ENCODE measurements at regions not wholly inside any gene's neighbourhood (a gene's known extent, or its start where the extent isn't known, plus 50 kb on each side); places are given as distances from the start of the nearest gene placed in this dataset.

DNA sequence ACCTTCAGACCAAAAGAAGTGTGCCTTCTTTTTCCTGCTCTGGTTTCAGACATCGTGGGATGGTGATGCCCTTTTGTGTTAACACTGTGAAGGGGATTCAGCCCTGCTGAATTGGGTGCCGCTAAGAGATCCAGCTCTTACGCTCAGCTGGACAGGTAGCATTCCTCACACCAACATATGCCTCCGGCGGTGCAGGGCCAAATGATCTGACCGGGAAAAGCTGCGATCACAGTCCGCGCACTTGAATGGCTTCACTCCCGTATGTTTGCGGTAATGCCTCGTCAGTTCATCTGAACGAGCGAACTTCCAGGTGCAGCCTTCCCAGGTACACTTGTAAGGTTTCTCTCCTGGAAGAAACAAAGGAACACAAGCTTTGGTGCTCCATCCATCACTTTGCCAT is 438.9 kb downstream of the KLF12 start:
- DNase-seq = no peak

DNA sequence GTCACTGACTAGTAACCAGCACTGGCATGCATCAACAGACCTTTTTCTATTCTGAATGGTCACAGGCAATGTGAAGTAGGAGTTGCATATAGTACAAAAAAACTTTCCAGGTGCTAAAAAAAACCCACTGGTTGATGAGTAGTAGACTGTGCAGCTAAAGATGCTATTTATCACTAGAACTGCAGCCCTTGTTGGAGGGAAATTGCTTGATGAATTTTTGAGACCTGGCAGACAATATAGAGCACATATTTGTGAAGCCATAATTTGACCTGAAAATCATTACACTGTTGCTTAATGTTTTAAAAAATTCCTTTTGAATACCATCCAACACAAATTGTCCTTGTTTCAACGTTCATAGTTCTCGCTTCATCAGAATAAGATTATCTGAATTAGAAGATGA is 441.0 kb downstream of the KLF12 start:
- DNase-seq = no peak

GRCh38 chr13:73691891-73692290 is 442.3 kb downstream of the KLF12 start:
- DNase-seq = no peak

- no peak for DNase-seq
Measured at GRCh38 chr13:73687929-73688328, 446.3 kb downstream of the KLF12 start.

- DNase-seq = no peak
Measured at GRCh38 chr13:73687087-73687486, 447.1 kb downstream of the KLF12 start.

- DNase-seq = no peak
Measured at GRCh38 chr13:73684750-73685149, 449.5 kb downstream of the KLF12 start.

DNA sequence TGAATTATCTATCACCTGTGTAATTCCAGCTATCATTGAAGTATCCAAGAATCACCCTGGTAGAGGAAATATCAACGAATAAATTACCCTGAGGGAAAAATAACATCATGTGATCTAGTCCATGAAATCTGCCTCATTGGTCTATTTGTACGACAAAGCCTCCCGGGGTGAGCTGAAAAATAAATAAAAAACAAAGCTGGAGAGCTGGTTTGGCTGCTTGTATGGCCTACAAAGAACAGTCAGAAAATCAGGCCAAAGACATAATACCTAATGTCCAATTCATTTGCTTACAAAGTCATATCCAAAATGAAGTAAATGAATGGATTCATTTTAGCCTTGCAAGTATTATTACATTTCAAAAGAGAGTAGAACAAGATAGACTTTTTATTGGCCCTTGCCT is 449.9 kb downstream of the KLF12 start:
- DNase-seq = peak; percentile 77

DNA sequence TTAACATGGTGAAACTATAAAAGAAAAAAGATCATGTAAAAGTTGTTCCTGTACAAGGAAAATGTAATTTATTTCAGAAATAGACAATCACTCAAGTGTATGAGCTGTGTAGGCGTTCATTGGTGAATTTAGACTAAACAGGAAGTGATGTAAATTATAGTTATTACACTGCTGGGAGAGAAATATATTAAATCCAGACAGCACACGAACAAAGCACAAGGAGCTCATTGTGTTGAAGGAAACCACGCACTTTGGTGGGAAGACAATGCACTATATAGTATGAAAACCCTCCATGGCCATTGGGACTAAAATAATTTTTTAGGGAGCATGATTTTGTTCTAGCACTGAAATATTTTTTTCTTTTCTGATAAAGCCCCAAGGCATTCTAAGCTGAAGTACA is 450.5 kb downstream of the KLF12 start:
- no peak for DNase-seq

GRCh38 chr13:73681779-73682178 is 452.4 kb downstream of the KLF12 start:
- no peak for DNase-seq

- DNase-seq = no peak
Measured at GRCh38 chr13:73681015-73681414, 453.2 kb downstream of the KLF12 start.

- DNase-seq = peak; percentile 70
Measured at GRCh38 chr13:73677048-73677601, 457.1 kb downstream of the KLF12 start.

GRCh38 chr13:73676550-73677047 is 457.6 kb downstream of the KLF12 start:
- DNase-seq = no peak

DNA sequence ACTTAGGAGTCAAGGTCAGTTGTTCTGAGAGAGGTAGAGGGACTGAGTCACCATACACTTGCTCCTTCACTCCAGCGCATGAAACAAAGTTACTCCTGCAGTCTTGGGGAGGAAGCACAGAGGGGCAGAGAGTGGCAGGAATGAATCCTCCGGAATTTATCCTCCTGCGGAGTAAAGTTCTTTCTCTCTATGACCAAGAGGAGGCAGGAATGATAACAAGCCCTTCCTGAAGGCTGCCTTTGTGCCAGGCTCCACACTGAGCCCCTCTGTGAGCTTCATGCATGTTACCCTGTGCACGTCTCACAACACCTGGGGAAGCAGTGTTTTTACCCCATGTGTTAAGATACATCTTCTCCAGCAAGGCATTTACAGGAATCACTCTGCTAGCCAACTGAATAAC is 458.4 kb downstream of the KLF12 start:
- no peak for DNase-seq

DNA sequence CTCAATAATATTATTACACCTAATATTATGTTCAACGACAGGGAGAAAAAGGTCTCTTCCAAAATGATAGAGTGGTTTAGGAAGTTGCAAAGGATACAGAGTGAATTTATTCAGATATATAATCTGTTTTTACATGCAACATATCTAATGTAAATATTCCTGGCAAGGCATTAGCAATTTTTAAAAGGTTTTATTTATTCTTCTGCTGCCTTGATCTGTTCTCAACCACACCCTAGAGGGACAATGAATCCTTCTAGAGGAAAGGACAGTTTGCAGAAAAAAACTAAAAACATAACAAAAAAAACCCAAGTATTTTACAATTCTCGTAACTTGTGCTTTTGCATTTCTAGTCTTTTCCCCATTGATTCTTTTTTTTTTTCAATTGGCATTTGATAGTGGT is 459.6 kb downstream of the KLF12 start:
- DNase-seq = no peak

DNA sequence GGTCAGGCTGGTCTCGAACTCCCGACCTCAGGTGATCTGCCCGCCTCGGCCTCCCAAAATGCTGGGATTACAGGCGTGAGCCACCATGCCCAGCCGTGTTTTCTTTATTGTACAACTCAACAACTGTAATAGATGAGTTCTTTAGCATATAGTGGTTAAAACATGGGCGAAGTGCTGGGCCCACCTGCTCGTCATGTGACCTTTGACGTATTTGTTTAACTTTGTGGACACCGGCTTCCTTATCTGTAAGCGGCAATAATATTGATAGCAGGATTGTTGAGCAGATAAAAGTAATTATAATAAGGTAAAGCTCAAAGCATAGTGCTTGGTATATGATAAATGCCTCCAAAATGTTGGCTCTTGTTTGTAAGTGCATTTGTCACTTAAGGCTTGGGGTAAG is 460.3 kb downstream of the KLF12 start:
- DNase-seq = no peak

- DNase-seq = peak; percentile 51
Measured at GRCh38 chr13:73672492-73672891, 461.7 kb downstream of the KLF12 start.

GRCh38 chr13:73671732-73672131 is 462.5 kb downstream of the KLF12 start:
- no peak for DNase-seq

- no peak for DNase-seq
Measured at GRCh38 chr13:73671011-73671410, 463.2 kb downstream of the KLF12 start.

- DNase-seq = no peak
Measured at GRCh38 chr13:73667756-73668155, 466.4 kb downstream of the KLF12 start.

- DNase-seq = no peak
Measured at GRCh38 chr13:73665261-73665660, 468.9 kb downstream of the KLF12 start.

- no peak for DNase-seq
Measured at GRCh38 chr13:73664851-73665250, 469.4 kb downstream of the KLF12 start.

- DNase-seq = no peak
Measured at GRCh38 chr13:73662833-73663232, 471.4 kb downstream of the KLF12 start.

DNA sequence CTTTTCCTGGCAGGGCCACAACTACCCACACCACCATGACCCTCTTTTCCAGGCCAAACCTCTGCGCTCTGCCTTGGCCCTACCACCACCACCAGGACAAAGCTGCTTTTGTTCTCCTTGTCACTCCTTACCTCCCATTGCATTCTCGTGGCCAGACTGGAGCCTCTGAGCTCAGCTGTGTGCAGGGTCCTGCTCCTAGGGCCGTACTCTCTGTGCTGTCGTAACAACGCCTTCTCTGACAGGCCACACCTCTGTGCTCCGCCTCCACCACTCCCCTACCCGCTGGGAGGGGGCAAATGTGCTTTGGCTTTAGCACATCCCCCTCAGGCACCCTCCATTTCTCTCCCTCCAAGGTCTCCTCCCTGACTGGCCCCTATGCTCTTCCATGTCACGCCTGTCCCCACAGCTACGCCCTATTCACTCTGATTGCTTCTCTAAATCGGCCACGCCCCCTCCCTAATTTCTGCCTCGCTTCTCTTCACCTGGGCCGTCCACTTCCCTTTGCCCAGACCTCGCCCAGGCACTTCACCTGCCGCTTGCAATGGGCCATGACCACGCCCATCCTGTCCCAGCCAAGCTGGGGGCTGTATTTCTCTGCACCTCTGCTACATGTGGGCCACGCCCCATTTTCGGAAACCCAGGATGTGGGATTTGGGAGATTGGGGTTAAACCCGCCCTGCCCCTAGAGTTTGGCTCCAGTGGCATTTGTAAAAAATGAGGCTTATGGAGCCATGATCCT is 472.3 kb downstream of the KLF12 start:
- no peak for DNase-seq

- no peak for DNase-seq
Measured at GRCh38 chr13:73661066-73661465, 473.1 kb downstream of the KLF12 start.

DNA sequence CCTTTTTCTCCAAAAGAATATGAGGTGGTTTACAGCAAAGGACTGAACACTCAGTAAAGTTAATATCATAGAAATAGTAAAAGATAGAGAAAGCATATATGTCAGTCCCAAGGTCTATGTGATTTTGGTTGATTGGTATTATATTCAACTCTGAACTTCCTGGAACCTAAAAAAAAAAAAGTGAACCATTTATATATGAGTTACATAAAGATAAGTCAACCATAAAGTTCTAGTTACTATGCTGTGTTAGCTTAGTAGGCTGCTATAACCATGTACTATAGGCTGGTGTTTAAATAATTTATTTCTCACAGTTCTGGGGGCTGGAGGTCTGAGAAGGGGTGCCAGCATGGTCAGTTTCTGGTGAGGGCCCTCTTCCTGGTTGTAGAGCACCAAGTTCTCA is 475.6 kb downstream of the KLF12 start:
- DNase-seq = no peak
